Panc1 (cell line): ENCODE measurements at regions not wholly inside any gene's neighbourhood (a gene's known extent, or its start where the extent isn't known, plus 50 kb on each side); places are given as distances from the start of the nearest gene placed in this dataset.

Experiments used
- ATAC-seq: fragments of 200-7000 bp; cut with Tn5 transposase; 2 replicates; pipeline ENCODE4 v1.9.1; 2020; ENCODE audit warnings: mild to moderate bottlenecking, moderate library complexity
- BruUV-seq: library from RNA; stranded (reverse); fragments of 400-500 nt; replicated peaks from 2 replicates; lab custom pipeline; 2021; lab: Mats Ljungman, UMichigan
- CTCF ChIA-PET: fragments of 300-600 bp; sonication (Branson Sonifier 250); formaldehyde crosslinking; loops from one replicate; lab custom pipeline; 2022; ENCODE audit warnings: antibody characterized with exemption; lab: Charles Lee
- POLR2A ChIA-PET: fragments of 300-600 bp; sonication (Branson Sonifier 250); formaldehyde crosslinking; loops from one replicate; lab custom pipeline; 2022; ENCODE audit warnings: antibody characterized with exemption; lab: Charles Lee
- DNase-seq: peaks from one replicate; pipeline ENCODE4 v3.0.0-alpha.2; 2010; ENCODE audit warnings: low read depth, low spot score
- H3K27ac ChIP-seq: 2 replicates; pipeline ENCODE4 v1.5.1; 2011; ENCODE audit warnings: mild to moderate bottlenecking, low read length, inconsistent platforms
- H3K27me3 ChIP-seq: fragments of 200-500 bp; sonication (Bioruptor generic); 2 replicates; pipeline ENCODE4 v1.6.0; 2014; ENCODE audit warnings: low read length, inconsistent platforms; ENCODE audit not compliant: control insufficient read depth, insufficient read depth
- H3K36me3 ChIP-seq: fragments of 200-500 bp; sonication (Bioruptor generic); 2 replicates; pipeline ENCODE4 v1.5.1; 2014; ENCODE audit warnings: inconsistent platforms, mild to moderate bottlenecking, low read length, moderate library complexity; ENCODE audit not compliant: control insufficient read depth, insufficient read depth
- H3K4me1 ChIP-seq: 2 replicates; pipeline ENCODE4 v1.5.1; 2011; ENCODE audit warnings: inconsistent platforms, mild to moderate bottlenecking, low read length, moderate library complexity; ENCODE audit not compliant: control insufficient read depth, insufficient read depth
- H3K4me3 ChIP-seq, 2 experiments: 2 replicates each; pipeline ENCODE4 v1.5.1; 2011 to 2012; ENCODE audit warnings: low read depth in 2 of 2, low read length in 2 of 2, mild to moderate bottlenecking in 2 of 2, inconsistent platforms in 1 of 2, moderate library complexity in 1 of 2
- H3K9me3 ChIP-seq: fragments of 200-500 bp; sonication (Bioruptor generic); 2 replicates; pipeline ENCODE4 v1.5.1; 2014; ENCODE audit warnings: low read depth, mild to moderate bottlenecking, inconsistent platforms, low read length, moderate library complexity; ENCODE audit not compliant: control insufficient read depth, insufficient read depth
- CTCF ChIP-seq: fragments of 450-650 bp; IDR thresholded peaks from 2 replicates; pipeline ENCODE4 v1.5.1; 2017; ENCODE audit warnings: mild to moderate bottlenecking
- POLR2AphosphoS5 ChIP-seq: IDR thresholded peaks from 2 replicates; pipeline ENCODE4 v1.6.1; 2012; ENCODE audit warnings: mild to moderate bottlenecking, low read depth, low read length, moderate library complexity
- REST ChIP-seq, 2 experiments: IDR thresholded peaks; 2 replicates each; pipeline ENCODE4 v1.6.1; 2011 to 2012; ENCODE audit warnings: low read depth in 2 of 2, control low read depth in 1 of 2, low read length in 1 of 2, mild to moderate bottlenecking in 1 of 2, moderate library complexity in 1 of 2; ENCODE audit not compliant: insufficient read depth in 1 of 2
- SIN3A ChIP-seq: IDR thresholded peaks from 2 replicates; pipeline ENCODE4 v1.6.1; 2012; ENCODE audit warnings: low read depth, mild to moderate bottlenecking, low read length, moderate library complexity, borderline replicate concordance; ENCODE audit not compliant: insufficient read depth
- TCF7L2 ChIP-seq: IDR thresholded peaks from 2 replicates; pipeline ENCODE4 v1.6.1; 2011; ENCODE audit warnings: mild to moderate bottlenecking, low read depth, low read length, inconsistent platforms
- in situ Hi-C: cut with HindIII; loops from 2 replicates; pipeline ENCODE4 v1.10.0; 2016; ENCODE audit warnings: low sequenced_read_pairs, low pct_unique_long_range_greater_than_20kb
- intact Hi-C: fragments of 100-400 bp; cut with micrococcal nuclease; formaldehyde crosslinking; loops from one replicate; pipeline ENCODE4 v1.10.0; 2022; ENCODE audit not compliant: unreplicated experiment

GRCh38 chr1:95809391-95809790 lies 575.4 kb downstream of the RWDD3 start:
- CTCF ChIA-PET, result no interaction called here
- no TSS peak for BruUV-seq
- no peaks in the 10 kb centered on the region for H3K9me3 ChIP-seq
- in situ Hi-C loops (no loop called here), intact Hi-C loops (no loop called here)
- no peaks in the 10 kb centered on the region for H3K4me1 ChIP-seq
- H3K36me3 ChIP-seq, result no peaks in the 10 kb centered on the region
- no peak for DNase-seq
- TF ChIP-seq TCF7L2, result no peak
- TF ChIP-seq REST (IDR thresholded peaks at IDR 0.05; ENCODE audit: insufficient read depth in 1 of 2, low read depth in 2 of 2, low read length in 1 of 2), result no peak
- no peak for TF ChIP-seq POLR2AphosphoS5
- TF ChIP-seq SIN3A, result no peak
- no peak for TF ChIP-seq CTCF
- no peaks in the 10 kb centered on the region for H3K27me3 ChIP-seq
- H3K27ac ChIP-seq, result no peak overlapping the region
- POLR2A ChIA-PET, result no interaction called here
- no peak for ATAC-seq
- H3K4me3 ChIP-seq, result no peak overlapping the region

GRCh38 chr1:95815511-95815910 lies 581.5 kb downstream of the RWDD3 start:
- intact Hi-C loops, result no loop called here
- CTCF ChIA-PET, result no interaction called here
- Histone ChIP-seq H3K4me3 (no peak overlapping the region), H3K36me3 (no peaks in the 10 kb centered on the region), H3K4me1 (no peaks in the 10 kb centered on the region), H3K9me3 (no peaks in the 10 kb centered on the region), H3K27ac (no peak overlapping the region), H3K27me3 (no peaks in the 10 kb centered on the region)
- TF ChIP-seq CTCF (no peak), POLR2AphosphoS5 (no peak), REST (IDR thresholded peaks at IDR 0.05; ENCODE audit: insufficient read depth in 1 of 2, low read depth in 2 of 2, low read length in 1 of 2) (no peak), SIN3A (no peak), TCF7L2 (no peak)
- POLR2A ChIA-PET, result no interaction called here
- no peak for ATAC-seq
- BruUV-seq, result no TSS peak
- in situ Hi-C loops, result no loop called here
- no peak for DNase-seq
